Immature natural killer cell (primary cell): ENCODE measurements at regions not wholly inside any gene's neighbourhood (a gene's known extent, or its start where the extent isn't known, plus 50 kb on each side); places are given as distances from the start of the nearest gene placed in this dataset.
"Not testable (repeated sequence)": the region's sequence is repeated elsewhere in the genome, so short reads cannot be mapped to it uniquely, and the experiment has no call there.

ENCODE experiments used
- DNase-seq, 3 donors: peaks; one replicate each; pipeline ENCODE4 v3.0.0; 2022; ENCODE audit warnings: mixed read lengths in 1 of 3
- H3K27ac Mint-ChIP-seq, 6 donors: one replicate each; pipeline ENCODE4 v1.8.0; 2020; ENCODE audit warnings: mixed read lengths in 6 of 6, mild to moderate bottlenecking in 5 of 6, inconsistent platforms in 4 of 6, moderate library complexity in 3 of 6
- H3K27me3 Mint-ChIP-seq, 3 donors: one replicate each; pipeline ENCODE4 v1.8.0; 2020 to 2021; ENCODE audit warnings: low read depth in 3 of 3, mild to moderate bottlenecking in 3 of 3, mixed read lengths in 3 of 3, moderate library complexity in 3 of 3, inconsistent platforms in 1 of 3
- H3K36me3 Mint-ChIP-seq, 3 donors: one replicate each; pipeline ENCODE4 v1.8.0; 2020; ENCODE audit warnings: mixed read lengths in 3 of 3, inconsistent platforms in 2 of 3, mild to moderate bottlenecking in 2 of 3
- H3K4me1 Mint-ChIP-seq, 2 donors: one replicate each; pipeline ENCODE4 v1.8.0; 2020; ENCODE audit warnings: inconsistent platforms in 2 of 2, mild to moderate bottlenecking in 2 of 2, mixed read lengths in 2 of 2, moderate library complexity in 1 of 2
- H3K4me3 Mint-ChIP-seq, 5 donors: one replicate each; pipeline ENCODE4 v1.8.0; 2020; ENCODE audit warnings: mild to moderate bottlenecking in 5 of 5, mixed read lengths in 5 of 5, inconsistent platforms in 3 of 5, moderate library complexity in 3 of 5
- H3K9me3 Mint-ChIP-seq, 6 donors: one replicate each; pipeline ENCODE4 v1.8.0; 2020; ENCODE audit warnings: mild to moderate bottlenecking in 6 of 6, mixed read lengths in 6 of 6, inconsistent platforms in 4 of 6, moderate library complexity in 3 of 6

DNA sequence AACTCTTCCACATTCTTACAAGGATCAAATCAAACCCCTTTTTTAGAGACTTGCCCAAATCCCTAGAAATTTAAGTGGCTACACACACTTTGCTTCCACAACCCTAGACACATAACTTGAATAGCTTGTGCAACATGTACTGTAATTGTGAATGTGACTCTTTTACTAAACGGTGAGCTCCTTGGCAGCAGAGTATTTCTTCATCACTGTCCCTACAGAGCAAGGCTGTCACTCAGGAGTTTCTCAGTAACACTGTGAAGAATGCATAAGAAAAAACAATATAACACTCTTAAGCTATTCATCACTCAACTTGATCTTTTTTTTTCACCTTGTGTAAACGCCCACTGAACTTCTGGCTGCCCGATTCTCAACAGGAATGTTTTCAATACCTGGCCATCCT is 53.8 kb upstream of the ADAMTS18 start:
- Mint-ChIP-seq H3K4me1 (no peaks in the 10 kb centered on the region), H3K27ac (no peak overlapping the region), H3K27me3 (peaks cover 1 to 8% (median 6%) of the 10 kb centered on the region in 3 donors), H3K36me3 (no peaks in the 10 kb centered on the region), H3K4me3 (no peak overlapping the region), H3K9me3 (peaks cover 0 to 3% (median 0%) of the 10 kb centered on the region in 6 donors)
- no peak for DNase-seq

DNA sequence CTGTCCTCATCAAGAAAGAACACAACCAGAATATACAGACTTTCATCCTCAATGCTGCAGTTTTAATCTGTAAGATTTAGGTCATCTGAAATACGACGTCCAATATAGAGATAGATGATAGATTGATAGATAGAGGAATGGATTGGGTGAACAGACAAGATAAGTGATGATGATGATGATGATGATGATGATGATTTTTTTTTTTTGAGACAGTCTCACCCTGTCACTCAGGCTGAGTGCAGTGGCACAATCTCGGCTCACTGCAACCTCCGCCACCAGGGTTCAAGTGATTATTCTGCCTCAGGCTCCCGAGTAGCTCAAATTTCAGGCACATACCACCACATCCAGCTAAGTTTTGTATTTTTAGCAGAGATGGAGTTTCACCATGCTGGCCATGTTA is 56.3 kb upstream of the ADAMTS18 start:
- Mint-ChIP-seq H3K27me3 (peaks cover 1 to 5% (median 4%) of the 10 kb centered on the region in 3 donors), H3K27ac (no peak overlapping the region), H3K4me1 (no peaks in the 10 kb centered on the region), H3K9me3 (peaks cover 0 to 3% (median 0%) of the 10 kb centered on the region in 6 donors), H3K4me3 (no peak overlapping the region), H3K36me3 (no peaks in the 10 kb centered on the region)
- no peak for DNase-seq

DNA sequence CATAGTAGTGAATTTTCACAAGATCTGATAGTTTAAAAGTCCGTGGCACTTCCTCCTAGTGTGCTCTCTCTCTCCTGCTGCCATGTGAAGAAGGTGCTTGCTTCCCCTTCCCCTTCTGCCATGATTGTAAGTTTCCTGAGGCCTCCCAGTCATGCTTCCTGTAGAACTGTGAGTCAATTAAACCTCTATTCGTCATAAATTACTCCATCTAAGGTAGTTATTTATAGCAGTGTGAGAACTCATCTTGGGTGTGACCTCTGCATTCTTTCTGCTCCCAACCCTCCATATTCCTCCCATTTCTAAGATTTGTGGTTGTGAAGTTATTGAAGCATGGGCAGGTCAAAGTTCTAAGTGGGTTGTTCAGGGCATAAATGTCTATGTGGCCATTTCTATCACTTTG is 62.1 kb upstream of the ADAMTS18 start:
- Mint-ChIP-seq H3K9me3 (peaks cover 0 to 1% (median 0%) of the 10 kb centered on the region in 6 donors), H3K36me3 (no peaks in the 10 kb centered on the region), H3K4me3 (no peak overlapping the region), H3K27ac (no peak overlapping the region), H3K4me1 (no peaks in the 10 kb centered on the region), H3K27me3 (peaks cover 0 to 3% (median 1%) of the 10 kb centered on the region in 3 donors)
- DNase-seq = no peak

DNA sequence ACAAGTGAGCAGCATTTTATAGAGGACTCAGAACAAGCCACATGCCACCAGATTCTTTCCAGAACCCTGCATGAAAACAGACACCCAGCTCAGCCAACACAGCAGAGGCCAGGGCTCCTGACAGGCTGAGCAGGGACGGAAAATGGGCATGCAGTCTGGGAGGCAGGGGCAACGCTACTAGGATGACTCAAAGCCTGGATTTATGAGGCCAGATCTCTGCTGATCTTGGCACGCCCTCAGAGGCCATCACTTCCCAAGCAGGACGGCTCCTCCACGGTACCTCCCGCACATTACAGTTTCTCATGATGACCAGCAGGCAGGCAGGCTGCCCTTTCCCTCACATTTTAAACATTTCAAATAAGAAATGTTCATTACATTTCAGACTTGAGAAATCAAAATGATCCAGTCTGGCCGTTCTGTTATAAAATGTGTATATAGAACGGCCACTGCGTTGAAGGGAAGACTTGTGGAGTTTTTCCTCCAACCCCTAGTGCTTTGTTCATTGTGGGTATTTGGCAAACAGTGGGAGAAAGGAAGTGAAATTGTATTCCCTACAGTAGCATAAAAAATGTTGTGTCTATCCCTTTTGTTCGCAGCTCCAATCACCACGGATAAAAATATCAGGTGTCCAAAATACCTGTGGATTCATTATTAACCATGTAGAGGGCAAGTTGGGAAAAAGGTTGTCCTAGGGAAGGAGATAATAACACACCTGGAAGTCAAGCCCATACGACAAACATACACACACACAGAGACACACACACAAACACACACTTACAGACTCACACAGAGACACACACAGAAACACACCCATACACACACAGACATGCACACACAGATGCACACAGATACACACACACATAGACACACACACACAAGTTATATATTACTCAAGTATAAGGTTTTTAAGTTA is 64.8 kb upstream of the ADAMTS18 start:
- Mint-ChIP-seq H3K9me3 (peaks cover 0 to 1% (median 0%) of the 10 kb centered on the region in 6 donors), H3K27me3 (peaks cover 0 to 3% (median 1%) of the 10 kb centered on the region in 3 donors), H3K4me3 (no peak overlapping the region), H3K36me3 (no peaks in the 10 kb centered on the region), H3K4me1 (no peaks in the 10 kb centered on the region), H3K27ac (no peak overlapping the region)
- no peak for DNase-seq

DNA sequence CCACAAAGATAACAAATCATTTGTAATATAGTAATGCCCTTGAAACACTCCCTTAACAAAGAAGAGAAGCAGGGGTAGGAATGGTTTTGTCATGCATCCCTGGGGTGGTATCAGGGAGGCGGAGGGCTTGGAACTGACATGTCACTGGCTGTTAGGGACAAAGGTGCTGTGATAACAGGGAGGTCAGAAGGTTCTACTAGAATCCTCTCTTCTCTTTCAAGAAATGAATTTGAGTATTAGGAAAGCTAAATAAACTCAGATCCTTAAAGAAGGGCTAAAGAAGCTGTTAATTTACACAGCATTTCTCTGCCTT is 65.4 kb upstream of the ADAMTS18 start:
- H3K4me3 Mint-ChIP-seq = no peak overlapping the region
- H3K36me3 Mint-ChIP-seq = no peaks in the 10 kb centered on the region
- no peaks in the 10 kb centered on the region for H3K4me1 Mint-ChIP-seq
- peaks cover 0 to 1% (median 0%) of the 10 kb centered on the region in 6 donors for H3K9me3 Mint-ChIP-seq
- H3K27me3 Mint-ChIP-seq = peaks cover 0 to 3% (median 1%) of the 10 kb centered on the region in 3 donors
- DNase-seq = no peak
- H3K27ac Mint-ChIP-seq = no peak overlapping the region

DNA sequence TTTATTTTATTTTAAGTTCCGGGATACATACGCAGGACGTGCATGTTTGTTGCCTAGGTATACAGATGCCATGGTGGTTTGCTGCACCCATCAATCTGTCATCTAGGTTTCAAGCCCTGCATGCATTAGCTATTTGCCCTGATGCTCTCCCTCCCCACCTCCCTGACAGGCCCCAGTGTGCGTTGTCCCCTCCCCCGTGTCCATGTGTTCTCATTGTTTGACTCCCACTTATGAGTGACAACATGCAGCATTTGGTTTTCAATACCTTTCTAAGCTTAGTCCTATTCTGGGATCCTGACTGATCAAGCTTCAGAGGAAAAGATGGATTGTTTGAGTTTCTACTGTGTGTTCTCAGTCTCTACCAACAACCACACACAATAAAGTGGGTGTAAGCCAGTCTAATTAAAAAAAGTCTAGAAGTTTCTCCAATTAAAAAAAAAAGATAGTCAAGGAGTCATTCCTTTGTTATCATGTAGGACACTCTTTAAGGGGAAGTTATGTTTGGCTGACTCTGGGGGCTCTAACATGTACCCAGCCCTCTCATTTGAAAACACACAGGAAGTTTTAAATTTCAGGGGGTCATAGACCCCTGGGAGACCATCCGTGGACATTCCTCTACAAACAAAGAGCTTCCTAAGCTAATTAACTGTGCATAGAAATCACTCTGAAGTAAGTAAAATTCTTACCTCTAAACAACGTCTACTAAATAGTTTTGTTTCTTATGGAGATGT is 66.3 kb upstream of the ADAMTS18 start:
- H3K9me3 Mint-ChIP-seq = peaks cover 0 to 1% (median 0%) of the 10 kb centered on the region in 6 donors
- H3K36me3 Mint-ChIP-seq = no peaks in the 10 kb centered on the region
- H3K4me3 Mint-ChIP-seq = no peak overlapping the region
- H3K27me3 Mint-ChIP-seq = peaks cover 0 to 3% (median 1%) of the 10 kb centered on the region in 3 donors
- no peak for DNase-seq
- H3K4me1 Mint-ChIP-seq = no peaks in the 10 kb centered on the region
- no peak overlapping the region for H3K27ac Mint-ChIP-seq

DNA sequence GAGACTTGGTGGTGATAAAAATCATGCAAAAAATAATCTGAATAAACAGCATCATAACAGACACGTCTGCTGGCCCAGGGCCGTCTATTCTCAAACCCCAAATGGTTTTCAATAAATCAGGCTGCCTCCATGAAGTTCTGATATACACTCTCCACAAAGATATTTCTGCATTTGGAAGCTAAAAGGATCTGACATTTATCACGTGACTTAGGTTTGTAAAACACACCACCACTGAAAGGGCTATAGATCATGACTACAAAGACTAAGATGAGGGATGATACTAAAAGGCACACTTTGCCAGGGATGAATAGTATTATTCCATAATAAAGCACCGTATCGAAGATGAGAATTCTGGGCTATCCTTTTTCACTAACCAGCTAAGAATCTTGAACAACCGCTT is 67.6 kb upstream of the ADAMTS18 start:
- Mint-ChIP-seq H3K27me3 (peaks cover 0 to 4% (median 3%) of the 10 kb centered on the region in 3 donors), H3K27ac (no peak overlapping the region), H3K9me3 (peaks cover 0 to 1% (median 0%) of the 10 kb centered on the region in 6 donors), H3K4me3 (no peak overlapping the region), H3K36me3 (no peaks in the 10 kb centered on the region), H3K4me1 (no peaks in the 10 kb centered on the region)
- DNase-seq = no peak

DNA sequence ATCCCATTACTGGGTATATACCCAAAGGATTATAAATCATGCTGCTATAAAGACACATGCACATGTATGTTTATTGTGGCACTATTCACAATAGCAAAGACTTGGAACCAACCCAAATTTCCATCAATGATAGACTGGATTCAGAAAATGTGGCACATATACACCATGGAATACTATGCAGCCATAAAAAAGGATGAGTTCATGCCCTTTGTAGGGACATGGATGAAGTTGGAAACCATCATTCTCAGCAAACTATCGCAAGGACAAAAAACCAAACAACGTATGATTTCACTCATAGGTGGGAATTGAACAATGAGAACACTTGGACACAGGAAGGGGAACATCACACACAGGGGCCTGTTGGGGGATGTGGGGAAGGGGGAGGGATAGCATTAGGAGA is 71.7 kb upstream of the ADAMTS18 start:
- not testable (repeated sequence) for DNase-seq, H3K4me3 Mint-ChIP-seq, H3K27me3 Mint-ChIP-seq, H3K27ac Mint-ChIP-seq, H3K36me3 Mint-ChIP-seq, H3K9me3 Mint-ChIP-seq, H3K4me1 Mint-ChIP-seq

DNA sequence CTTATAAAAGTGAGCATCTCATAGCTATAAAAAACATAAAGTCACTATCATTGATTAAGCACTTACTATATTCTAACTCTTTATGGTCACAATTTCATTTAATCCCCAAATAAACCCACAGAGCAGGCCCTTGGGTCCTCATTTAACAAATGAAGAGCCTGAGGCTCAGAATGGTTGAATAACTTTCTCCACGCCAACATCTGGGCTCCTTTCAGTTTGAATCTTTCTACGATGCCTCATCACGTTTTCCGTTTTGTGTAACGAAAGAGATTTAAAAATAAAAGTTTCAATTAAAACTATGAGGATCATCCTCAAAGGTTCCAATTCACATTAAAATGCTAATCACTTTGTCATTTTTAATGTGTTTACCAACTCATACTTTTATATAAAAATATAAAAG is 74.2 kb upstream of the ADAMTS18 start:
- Mint-ChIP-seq H3K27ac (no peak overlapping the region), H3K4me1 (no peaks in the 10 kb centered on the region), H3K4me3 (no peak overlapping the region), H3K27me3 (peaks cover 0 to 6% (median 5%) of the 10 kb centered on the region in 3 donors), H3K9me3 (no peaks in the 10 kb centered on the region), H3K36me3 (no peaks in the 10 kb centered on the region)
- no peak for DNase-seq

DNA sequence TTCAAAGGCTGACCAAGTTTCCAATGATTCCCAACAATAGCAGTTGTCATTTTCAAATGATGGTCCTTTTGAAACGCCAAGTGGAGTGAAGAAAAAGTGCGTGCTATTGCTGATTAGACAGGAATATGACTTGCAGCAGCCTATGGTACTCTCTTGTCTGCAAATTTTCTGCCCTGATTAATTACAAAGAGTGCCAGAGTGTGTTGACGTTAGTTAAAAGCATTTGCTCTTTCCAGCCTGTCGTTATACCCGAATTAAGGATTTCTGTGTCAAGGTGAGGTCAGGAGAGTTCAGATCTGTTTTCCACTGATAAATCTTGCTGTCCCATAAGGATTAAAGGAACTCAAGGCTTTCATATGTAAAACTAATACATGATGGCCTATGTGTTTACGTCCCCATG is 75.0 kb upstream of the ADAMTS18 start:
- no peaks in the 10 kb centered on the region for H3K9me3 Mint-ChIP-seq
- H3K27me3 Mint-ChIP-seq = peaks cover 0 to 6% (median 5%) of the 10 kb centered on the region in 3 donors
- H3K27ac Mint-ChIP-seq = no peak overlapping the region
- no peak for DNase-seq
- no peaks in the 10 kb centered on the region for H3K36me3 Mint-ChIP-seq
- H3K4me1 Mint-ChIP-seq = no peaks in the 10 kb centered on the region
- no peak overlapping the region for H3K4me3 Mint-ChIP-seq

DNA sequence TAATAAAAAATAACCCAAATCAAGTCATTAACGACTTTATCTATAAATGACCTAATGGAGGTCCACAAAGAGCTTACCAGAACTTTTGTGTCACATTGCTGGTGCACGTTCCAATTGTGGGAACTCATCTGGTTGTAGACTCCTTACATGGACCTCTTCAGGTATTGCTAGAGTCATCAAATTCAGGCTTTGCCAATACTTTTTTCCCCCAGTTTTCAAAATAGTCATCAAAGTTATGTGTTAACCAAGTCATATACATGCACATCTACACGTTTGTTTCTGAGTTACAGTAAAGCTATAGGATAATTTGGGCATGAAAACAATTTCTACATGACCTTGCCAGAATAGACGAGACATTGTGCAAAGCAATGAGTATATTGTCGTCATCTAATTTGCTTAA is 76.2 kb upstream of the ADAMTS18 start:
- Mint-ChIP-seq H3K4me1 (no peaks in the 10 kb centered on the region), H3K27me3 (peaks cover 0 to 6% (median 5%) of the 10 kb centered on the region in 3 donors), H3K4me3 (no peak overlapping the region), H3K27ac (no peak overlapping the region), H3K36me3 (no peaks in the 10 kb centered on the region), H3K9me3 (no peaks in the 10 kb centered on the region)
- no peak for DNase-seq

DNA sequence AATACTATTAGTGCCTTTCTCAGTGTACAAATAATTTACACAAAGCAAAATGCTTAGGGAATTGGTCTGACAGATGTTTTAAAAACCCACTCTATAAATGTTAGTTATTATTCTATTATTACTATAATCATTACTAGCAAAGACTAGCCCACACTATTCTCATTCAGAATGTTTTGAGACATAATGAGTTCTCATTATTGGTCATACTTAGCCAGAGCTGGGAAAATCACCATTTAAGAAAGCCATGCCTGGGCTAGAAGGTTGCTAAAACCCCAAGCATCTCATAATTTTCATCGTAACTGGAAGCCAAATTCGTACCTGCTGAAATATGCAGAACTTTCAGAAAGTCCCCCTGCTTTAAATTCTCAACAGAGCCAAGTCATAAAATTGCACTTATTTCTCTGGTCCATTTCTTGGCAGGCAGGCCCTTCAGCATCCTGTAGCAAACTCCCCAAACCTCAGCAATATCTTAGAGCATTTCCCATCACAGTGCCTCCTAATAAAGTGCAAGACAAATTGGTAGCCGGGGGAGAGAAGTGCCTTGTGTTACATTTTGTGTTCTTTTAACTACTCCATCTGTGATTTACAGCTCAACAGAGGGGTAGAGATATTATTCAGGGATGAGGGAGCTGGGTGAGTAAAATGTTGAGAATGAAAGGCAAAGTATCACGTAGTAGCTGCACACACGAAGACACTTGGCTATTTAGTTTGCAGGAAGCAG is 79.8 kb upstream of the ADAMTS18 start:
- H3K27me3 Mint-ChIP-seq = peaks cover 0 to 8% (median 2%) of the 10 kb centered on the region in 3 donors
- H3K4me1 Mint-ChIP-seq = no peaks in the 10 kb centered on the region
- no peak overlapping the region for H3K4me3 Mint-ChIP-seq
- no peak overlapping the region for H3K27ac Mint-ChIP-seq
- H3K9me3 Mint-ChIP-seq = no peaks in the 10 kb centered on the region
- H3K36me3 Mint-ChIP-seq = no peaks in the 10 kb centered on the region
- no peak for DNase-seq

DNA sequence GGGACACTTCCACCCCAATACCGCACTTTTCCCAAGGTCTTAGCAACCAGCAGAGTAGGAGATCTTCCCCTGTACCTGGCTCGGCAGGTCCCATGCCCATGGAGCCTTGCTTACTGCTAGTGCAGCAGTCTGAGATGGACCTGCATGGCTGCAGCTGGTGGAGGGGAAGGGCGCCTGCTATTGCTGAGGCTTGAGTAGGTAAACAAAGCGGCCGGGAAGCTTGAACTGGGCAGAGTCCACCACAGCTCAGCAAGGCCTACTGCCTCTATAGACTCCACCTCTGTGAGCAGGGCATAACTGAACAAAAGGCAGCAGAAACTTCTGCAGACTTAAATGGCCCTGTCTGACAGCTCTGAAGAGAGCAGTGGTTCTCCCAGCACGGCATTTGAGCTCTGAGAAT is 90.4 kb upstream of the ADAMTS18 start:
- not testable (repeated sequence) for H3K27me3 Mint-ChIP-seq, H3K27ac Mint-ChIP-seq, H3K36me3 Mint-ChIP-seq, H3K4me3 Mint-ChIP-seq, H3K4me1 Mint-ChIP-seq, H3K9me3 Mint-ChIP-seq, DNase-seq

DNA sequence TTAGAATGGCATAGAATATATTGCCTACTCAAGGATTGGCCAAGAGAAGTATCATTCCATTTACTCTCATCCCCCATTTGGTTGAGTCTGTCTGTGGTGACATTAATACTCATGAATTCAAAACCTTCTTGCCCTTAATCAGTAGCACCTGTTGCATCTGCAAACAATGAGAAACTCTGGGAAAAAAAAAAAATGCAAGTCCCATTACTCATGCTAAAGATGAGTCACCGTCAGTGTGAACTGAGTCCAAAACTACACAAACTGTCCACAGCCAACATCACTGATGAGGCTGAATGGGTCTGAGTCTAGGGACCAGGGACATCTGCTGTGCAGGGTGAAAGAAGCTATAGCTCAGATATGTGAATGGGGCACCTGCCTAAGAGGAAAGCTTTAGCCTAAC is 96.9 kb upstream of the ADAMTS18 start:
- Mint-ChIP-seq H3K4me1 (no peaks in the 10 kb centered on the region), H3K4me3 (no peak overlapping the region), H3K9me3 (peaks cover 0 to 3% (median 0%) of the 10 kb centered on the region in 6 donors), H3K27ac (no peak overlapping the region), H3K27me3 (peaks cover 5 to 7% (median 5%) of the 10 kb centered on the region in 3 donors), H3K36me3 (no peaks in the 10 kb centered on the region)
- no peak for DNase-seq
